ENCODE measurements at regions not wholly inside any gene's neighbourhood (a gene's known extent, or its start where the extent isn't known, plus 50 kb on each side); places are given as distances from the start of the nearest gene placed in this dataset.

- no peak for TF ChIP-seq ZBTB4 (CRISPR knock-in tag; IDR thresholded peaks at IDR 0.05)
- TF ChIP-seq MLLT1 (IDR thresholded peaks at IDR 0.05), result no peak
- no peak for TF ChIP-seq ZZZ3 (IDR thresholded peaks at IDR 0.05; ENCODE audit: control insufficient read depth, insufficient read length, low read depth)
- TF ChIP-seq JUND (IDR thresholded peaks at IDR 0.05; ENCODE audit: low read depth, low read length), result no peak
- TF ChIP-seq ATF7 (IDR thresholded peaks at IDR 0.05; ENCODE audit: low read depth), result no peak
- no peak for TF ChIP-seq HSF1 (IDR thresholded peaks at IDR 0.05; ENCODE audit: low read depth, low read length)
- TF ChIP-seq TBL1XR1 (IDR thresholded peaks at IDR 0.05; ENCODE audit: low read depth, low read length), result no peak
These were observed 144.5 kb downstream of the VEGFA start (continued) for GRCh38 chr6:43914272-43915147.
